ENCODE measurements at regions not wholly inside any gene's neighbourhood (a gene's known extent, or its start where the extent isn't known, plus 50 kb on each side); places are given as distances from the start of the nearest gene placed in this dataset.
A peak's percentile ranks its signal among the peaks of the same experiment; 100 is the strongest.

- Histone ChIP-seq H3K9me3 (ENCODE audit: control insufficient read depth, low read depth, low read length) (no peaks in the 10 kb centered on the region), H2BK20ac (ENCODE audit: low read depth, low read length, poor library complexity, severe bottlenecking) (no peak overlapping the region), H3K79me2 (ENCODE audit: insufficient read depth, low read length) (no peaks in the 10 kb centered on the region), H4K8ac (replicated peaks; ENCODE audit: insufficient read length, low read depth, low read length) (no peak overlapping the region), H3K4ac (ENCODE audit: low read depth, low read length) (no peak overlapping the region), H2BK5ac (ENCODE audit: insufficient read length, low read length) (no peak overlapping the region), H2BK120ac (ENCODE audit: low read depth, low read length, poor library complexity, severe bottlenecking) (no peak overlapping the region), H4K91ac (ENCODE audit: insufficient read length, low read depth, low read length) (no peak overlapping the region), H3K14ac (ENCODE audit: insufficient read depth, low read length) (no peak overlapping the region), H2BK15ac (ENCODE audit: low read depth, low read length) (no peak overlapping the region), H4K20me1 (ENCODE audit: control insufficient read depth, insufficient read depth, insufficient read length) (no peaks in the 10 kb centered on the region), H3K27ac (ENCODE audit: insufficient read length, low read depth, low read length) (no peak overlapping the region), H3K18ac (ENCODE audit: insufficient read length, low read depth, low read length) (no peak overlapping the region), H3K9ac (ENCODE audit: extremely low read depth, insufficient read length, low read length) (no peak overlapping the region), H3K79me1 (ENCODE audit: insufficient read depth, low read depth, low read length, poor library complexity, severe bottlenecking) (no peaks in the 10 kb centered on the region), H3K23ac (ENCODE audit: insufficient read length, low read depth, low read length) (no peak overlapping the region), H3K4me2 (ENCODE audit: insufficient read depth, insufficient read length, low read length) (no peak overlapping the region), H3K27me3 (ENCODE audit: insufficient read depth, low read length) (no peaks in the 10 kb centered on the region), H3K4me1 (ENCODE audit: insufficient read depth, low read length) (no peaks in the 10 kb centered on the region; the same call in 1 of the 2 replicates), H3K23me2 (ENCODE audit: insufficient read length, low read depth, low read length, poor library complexity, severe bottlenecking) (no peaks in the 10 kb centered on the region), H2AK5ac (ENCODE audit: insufficient read length, low read length) (no peak overlapping the region), H2BK12ac (ENCODE audit: insufficient read length, low read depth, low read length) (no peak overlapping the region), H2AFZ (ENCODE audit: low read length) (no peak overlapping the region), H4K5ac (ENCODE audit: insufficient read length, low read depth, low read length) (no peak overlapping the region), H3K56ac (ENCODE audit: insufficient read length, low read depth, low read length) (no peak overlapping the region), H3T11ph (ENCODE audit: low read length) (no peak overlapping the region)
- Mint-ChIP-seq H3K9me3 (peaks cover 3 to 11% of the 10 kb centered on the region in 2 experiments; a peak in 4 of 5 replicates), H3K36me3 (ENCODE audit: insufficient read depth in 1 of 3, low read depth in 3 of 3) (no peaks in the 10 kb centered on the region; a peak in 2 of 7 replicates), H3K27me3 (ENCODE audit: low read depth) (no peaks in the 10 kb centered on the region; the same call in 1 of the 2 replicates), H3K27ac (peak overlapping the region in 1 of 3 experiments; percentile 40; a peak in 1 of 7 replicates), H3K4me3 (no peak overlapping the region), H3K4me1 (peaks cover 27 to 48% of the 10 kb centered on the region in 2 experiments)
- DNase-seq, result no peak
- WGBS (ENCODE audit: extremely low coverage, insufficient read length, low lambda C conversion rate), result no CpG with 5 or more reads among the region's 15 CpGs
- TF ChIP-seq CTCF (conservative IDR thresholded peaks at IDR 0.05), result no peak
Observed at GRCh38 chr3:196141052-196141865, 59.4 kb upstream of the TFRC start.

Data from H9 (cell line).